Uterus (tissue), 3 donors: ENCODE measurements at regions not wholly inside any gene's neighbourhood (a gene's known extent, or its start where the extent isn't known, plus 50 kb on each side); places are given as distances from the start of the nearest gene placed in this dataset.
"Not testable (repeated sequence)": the region's sequence is repeated elsewhere in the genome, so short reads cannot be mapped to it uniquely, and the experiment has no call there.

Experiments
- DNase-seq, 2 donors: peaks; one replicate each; pipeline ENCODE4 v3.0.0-alpha.2; 2019 to 2020
- H3K27ac ChIP-seq, 2 donors: fragments of 200-600 bp; sonication (generic); 1 replicate in 1 of 2; 2 replicates in 1 of 2; pipeline ENCODE4 v1.5.1; 2016 to 2018
- H3K27me3 ChIP-seq, 2 donors: fragments of 200-600 bp; sonication (generic); one replicate each; pipeline ENCODE4 v1.5.1; 2018 to 2019; ENCODE audit warnings: control low read depth in 1 of 2
- H3K36me3 ChIP-seq, 2 donors: fragments of 200-600 bp; sonication (generic); one replicate each; pipeline ENCODE4 v1.5.1; 2019; ENCODE audit warnings: control low read depth in 1 of 2
- H3K4me1 ChIP-seq, 2 donors: fragments of 200-600 bp; sonication (generic); one replicate each; pipeline ENCODE4 v1.5.1; 2018 to 2019; ENCODE audit warnings: control low read depth in 1 of 2
- H3K4me3 ChIP-seq, 2 donors: fragments of 200-600 bp; sonication (generic); 1 replicate in 1 of 2; 2 replicates in 1 of 2; pipeline ENCODE4 v1.5.1; 2018 to 2019; ENCODE audit warnings: mild to moderate bottlenecking in 1 of 2
- H3K9me3 ChIP-seq, 2 donors: fragments of 200-600 bp; sonication (generic); one replicate each; pipeline ENCODE4 v1.5.1; 2019; ENCODE audit warnings: control low read depth in 1 of 2
- POLR2A ChIP-seq, 2 donors: fragments of 450-650 bp; IDR thresholded peaks; one replicate each; pipeline ENCODE4 v1.6.1; 2016; ENCODE audit warnings: antibody characterized with exemption in 2 of 2, mild to moderate bottlenecking in 1 of 2, moderate library complexity in 1 of 2
- intact Hi-C: fragments of 100-400 bp; cut with DNase I; formaldehyde crosslinking; loops from one replicate; pipeline ENCODE4 v1.15.1; 2023; ENCODE audit warnings: low total_unique reads
- TF ChIP-seq, protein P1 (sequence below), 4 experiments: fragments of 200-600 bp in 2 of 4; fragments of 450-650 bp in 2 of 4; sonication (generic) in 2 of 4; IDR thresholded peaks; one replicate each; pipeline ENCODE4 v1.5.1; 2016 to 2019; ENCODE audit warnings: antibody characterized with exemption in 4 of 4, mild to moderate bottlenecking in 2 of 4, moderate library complexity in 1 of 4
- donor health status: DM: yes; HTN: yes; CAD: no.

DNA sequence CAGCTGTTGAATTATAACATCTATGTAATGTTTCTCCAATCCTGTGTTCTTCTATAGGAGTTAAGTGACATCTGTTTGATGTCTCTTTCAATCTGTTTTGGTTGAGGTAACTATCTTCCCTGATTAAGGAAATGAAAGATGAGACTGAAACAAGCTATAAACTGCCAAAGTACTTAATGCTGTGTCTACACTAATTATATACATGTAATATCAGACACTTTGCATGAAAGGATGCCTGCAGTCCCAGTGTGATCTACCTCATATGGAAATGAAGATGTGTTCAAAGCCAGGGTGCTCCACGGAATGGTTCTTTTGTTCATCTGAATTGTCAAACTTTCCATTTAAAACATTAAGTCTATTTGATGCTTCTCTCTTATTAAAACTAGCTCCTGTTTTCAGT is 958.3 kb downstream of the GALC start:
- Histone ChIP-seq H3K9me3 (no peaks in the 10 kb centered on the region), H3K27me3 (no peaks in the 10 kb centered on the region), H3K4me1 (no peaks in the 10 kb centered on the region), H3K4me3 (no peak overlapping the region), H3K27ac (no peak overlapping the region), H3K36me3 (no peaks in the 10 kb centered on the region)
- DNase-seq = no peak
- TF ChIP-seq, protein P1, sequence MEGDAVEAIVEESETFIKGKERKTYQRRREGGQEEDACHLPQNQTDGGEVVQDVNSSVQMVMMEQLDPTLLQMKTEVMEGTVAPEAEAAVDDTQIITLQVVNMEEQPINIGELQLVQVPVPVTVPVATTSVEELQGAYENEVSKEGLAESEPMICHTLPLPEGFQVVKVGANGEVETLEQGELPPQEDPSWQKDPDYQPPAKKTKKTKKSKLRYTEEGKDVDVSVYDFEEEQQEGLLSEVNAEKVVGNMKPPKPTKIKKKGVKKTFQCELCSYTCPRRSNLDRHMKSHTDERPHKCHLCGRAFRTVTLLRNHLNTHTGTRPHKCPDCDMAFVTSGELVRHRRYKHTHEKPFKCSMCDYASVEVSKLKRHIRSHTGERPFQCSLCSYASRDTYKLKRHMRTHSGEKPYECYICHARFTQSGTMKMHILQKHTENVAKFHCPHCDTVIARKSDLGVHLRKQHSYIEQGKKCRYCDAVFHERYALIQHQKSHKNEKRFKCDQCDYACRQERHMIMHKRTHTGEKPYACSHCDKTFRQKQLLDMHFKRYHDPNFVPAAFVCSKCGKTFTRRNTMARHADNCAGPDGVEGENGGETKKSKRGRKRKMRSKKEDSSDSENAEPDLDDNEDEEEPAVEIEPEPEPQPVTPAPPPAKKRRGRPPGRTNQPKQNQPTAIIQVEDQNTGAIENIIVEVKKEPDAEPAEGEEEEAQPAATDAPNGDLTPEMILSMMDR (IDR thresholded peaks at IDR 0.05) = no peak
- no peak for TF ChIP-seq POLR2A (IDR thresholded peaks at IDR 0.05)
- intact Hi-C loops = no loop called here

DNA sequence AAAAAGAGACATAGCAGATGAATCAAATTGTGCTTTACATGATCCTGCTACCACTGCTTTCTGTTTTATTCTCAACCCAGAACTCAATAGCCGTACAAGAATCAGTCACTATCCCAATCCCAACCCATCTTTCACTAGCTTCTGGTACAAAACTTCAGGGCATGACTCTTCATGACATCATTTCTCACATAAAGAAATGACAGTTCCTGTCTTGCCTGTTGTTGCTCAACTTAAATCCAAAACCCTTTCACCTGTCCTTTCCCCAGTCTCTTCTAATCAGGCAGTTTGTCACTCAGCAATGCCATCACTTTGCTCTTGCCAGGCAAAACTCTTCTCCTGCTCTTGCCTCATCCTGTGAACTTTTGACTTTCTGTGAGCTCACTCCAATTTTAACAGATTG is 962.8 kb downstream of the GALC start:
- Histone ChIP-seq H3K27me3 (no peaks in the 10 kb centered on the region), H3K9me3 (no peaks in the 10 kb centered on the region), H3K27ac (no peak overlapping the region), H3K4me3 (no peak overlapping the region), H3K36me3 (no peaks in the 10 kb centered on the region), H3K4me1 (no peaks in the 10 kb centered on the region)
- no peak for DNase-seq
- no peak for TF ChIP-seq POLR2A (IDR thresholded peaks at IDR 0.05)
- TF ChIP-seq, protein P1 (IDR thresholded peaks at IDR 0.05) = no peak
- intact Hi-C loops = no loop called here

DNA sequence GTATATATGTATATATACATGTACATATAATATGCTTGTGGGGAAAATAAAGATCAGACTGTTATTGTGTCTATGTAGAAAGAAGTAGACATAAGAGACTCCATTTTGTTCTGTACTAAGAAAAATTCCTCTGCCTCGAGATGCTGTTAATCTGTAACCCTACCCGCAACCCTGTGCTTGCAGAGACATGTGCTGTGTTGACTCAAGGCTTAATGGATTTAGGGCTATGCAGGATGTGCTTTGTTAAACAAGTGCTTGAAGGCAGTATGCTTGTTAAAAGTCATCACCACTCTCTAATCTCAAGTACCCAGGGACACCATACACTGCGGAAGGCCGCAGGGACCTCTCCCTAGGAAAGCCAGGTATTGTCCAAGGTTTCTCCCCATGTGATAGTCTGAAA is 972.9 kb downstream of the GALC start:
- intact Hi-C loops, H3K27me3 ChIP-seq, H3K4me3 ChIP-seq, H3K4me1 ChIP-seq, H3K27ac ChIP-seq, H3K36me3 ChIP-seq, H3K9me3 ChIP-seq, DNase-seq: not testable (repeated sequence)

DNA sequence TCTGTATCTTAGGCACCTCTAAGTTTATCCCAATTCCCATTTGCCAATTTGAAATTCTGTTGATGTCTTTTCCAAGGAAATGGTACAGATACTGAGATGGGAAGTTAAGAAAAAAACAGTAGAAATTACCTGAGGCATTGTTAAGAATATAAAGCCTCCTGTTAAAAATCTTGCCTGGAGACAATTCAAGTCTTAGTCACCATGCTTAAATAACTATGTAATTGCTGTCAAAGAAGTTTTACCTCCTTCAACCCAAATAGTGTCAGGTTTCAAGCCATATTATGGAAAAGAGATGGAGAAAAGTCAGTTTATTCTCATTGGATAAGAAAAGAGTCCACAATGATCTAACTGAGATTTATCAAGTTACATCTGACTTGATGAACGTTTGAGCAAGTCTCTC is 974.7 kb downstream of the GALC start:
- Histone ChIP-seq H3K4me1 (no peaks in the 10 kb centered on the region), H3K9me3 (no peaks in the 10 kb centered on the region), H3K36me3 (no peaks in the 10 kb centered on the region), H3K27me3 (no peaks in the 10 kb centered on the region), H3K4me3 (no peak overlapping the region), H3K27ac (no peak overlapping the region)
- no peak for DNase-seq
- intact Hi-C loops = no loop called here
- TF ChIP-seq POLR2A (IDR thresholded peaks at IDR 0.05) = no peak
- TF ChIP-seq, protein P1 (IDR thresholded peaks at IDR 0.05) = no peak

DNA sequence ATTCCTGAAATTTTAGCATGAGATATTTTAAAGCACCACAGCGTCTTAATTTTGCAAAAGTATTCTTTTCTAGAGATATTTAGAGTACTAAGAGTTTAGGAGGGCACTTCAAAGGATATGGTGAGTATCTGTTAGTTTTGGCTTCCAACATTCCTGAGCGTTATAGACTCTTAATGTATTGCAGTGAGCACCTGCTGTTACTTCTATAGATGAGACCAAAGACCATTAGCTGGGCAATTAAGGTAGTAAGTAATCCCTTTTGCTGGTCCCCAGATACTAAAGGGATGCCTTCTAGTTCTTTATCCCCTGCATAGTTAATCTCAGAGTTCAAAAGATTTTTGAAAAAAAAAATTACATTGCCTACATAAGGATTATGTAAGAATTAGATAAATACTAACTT is 975.6 kb downstream of the GALC start:
- no peak overlapping the region for H3K27ac ChIP-seq
- no peaks in the 10 kb centered on the region for H3K9me3 ChIP-seq
- H3K4me3 ChIP-seq = no peak overlapping the region
- H3K4me1 ChIP-seq = no peaks in the 10 kb centered on the region
- DNase-seq = no peak
- no peaks in the 10 kb centered on the region for H3K27me3 ChIP-seq
- intact Hi-C loops = no loop called here
- TF ChIP-seq POLR2A (IDR thresholded peaks at IDR 0.05) = no peak
- TF ChIP-seq, protein P1 (IDR thresholded peaks at IDR 0.05) = no peak
- H3K36me3 ChIP-seq = no peaks in the 10 kb centered on the region

DNA sequence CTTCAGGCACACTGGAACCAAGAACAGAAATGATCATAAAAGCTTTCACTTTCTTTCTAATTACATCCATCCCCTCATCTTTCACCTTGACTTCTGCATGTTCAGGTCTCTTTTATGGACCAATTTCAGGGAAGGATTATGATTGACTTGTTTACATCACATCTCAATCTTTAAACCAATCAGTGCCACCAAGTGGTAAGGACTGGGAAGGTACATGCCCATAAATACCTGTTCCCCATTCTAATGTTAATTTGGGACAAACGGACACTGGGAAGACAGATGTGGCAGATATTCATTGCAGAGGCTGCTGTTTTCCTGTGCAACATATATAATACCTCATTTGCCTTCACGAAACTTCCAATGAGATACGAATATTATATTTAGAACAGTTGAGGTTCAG is 978.1 kb downstream of the GALC start:
- Histone ChIP-seq H3K9me3 (no peaks in the 10 kb centered on the region), H3K4me1 (no peaks in the 10 kb centered on the region), H3K27me3 (no peaks in the 10 kb centered on the region), H3K4me3 (no peak overlapping the region), H3K27ac (no peak overlapping the region), H3K36me3 (no peaks in the 10 kb centered on the region)
- intact Hi-C loops = no loop called here
- no peak for TF ChIP-seq POLR2A (IDR thresholded peaks at IDR 0.05)
- TF ChIP-seq, protein P1 (IDR thresholded peaks at IDR 0.05) = no peak
- no peak for DNase-seq
